ENCODE measurements at regions not wholly inside any gene's neighbourhood (a gene's known extent, or its start where the extent isn't known, plus 50 kb on each side); places are given as distances from the start of the nearest gene placed in this dataset.

DNA sequence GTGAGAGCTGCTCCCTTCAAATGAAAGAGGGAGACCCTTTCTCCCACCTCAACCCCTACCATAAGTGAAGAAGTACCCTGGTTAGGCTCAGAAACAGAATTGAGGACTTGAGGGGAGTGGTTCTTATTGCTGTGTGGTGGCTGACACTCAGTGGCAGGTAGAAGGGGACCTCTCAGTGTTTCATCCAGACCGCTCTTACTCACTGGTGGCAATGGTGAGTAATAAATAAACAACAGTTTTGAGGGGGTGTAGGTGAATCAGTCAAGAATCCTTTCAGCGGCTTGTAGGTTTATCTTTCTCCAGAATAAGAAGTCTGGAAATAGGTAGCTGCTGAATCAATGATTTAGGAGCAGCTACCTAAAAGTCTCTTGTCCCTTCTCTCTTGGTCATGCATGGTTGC lies 403.4 kb upstream of the B3GAT1 start:
- no peaks in the 10 kb centered on the region for H3K36me3 ChIP-seq
- H3K4me3 ChIP-seq (replicated peaks in 1 of 3): no peak overlapping the region
- no peak for DNase-seq
- no peaks in the 10 kb centered on the region for H3K9me3 ChIP-seq
- no peak overlapping the region for H3K27ac ChIP-seq
- no peaks in the 10 kb centered on the region for H3K27me3 ChIP-seq
- H3K4me1 ChIP-seq: no peaks in the 10 kb centered on the region
- TF ChIP-seq POLR2A (IDR thresholded peaks at IDR 0.05): no peak
- no peak for TF ChIP-seq CTCF (IDR thresholded peaks at IDR 0.05)
- intact Hi-C loops (cut with DNase I): no loop called here
- WGBS, 2 donors: 50 to 55% methylated on average over 2 of the region's 2 CpGs

DNA sequence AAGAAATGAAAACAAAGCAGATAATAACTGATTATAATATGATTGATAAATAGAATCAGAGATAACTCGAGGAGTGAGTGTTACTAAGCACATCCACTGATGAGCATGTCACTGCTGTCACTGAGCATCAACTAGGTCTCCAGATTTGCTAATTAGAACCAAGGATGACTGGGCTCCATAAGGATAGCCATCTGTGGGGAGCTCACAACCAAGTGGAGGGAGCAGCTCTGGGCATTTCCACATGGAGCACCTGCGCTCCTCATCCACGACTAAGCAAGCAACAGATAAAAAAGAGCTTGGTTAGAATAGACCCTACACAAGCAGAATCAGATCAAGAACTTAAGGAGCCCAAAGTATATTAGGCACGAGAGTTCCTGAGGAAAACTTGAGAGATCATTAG lies 396.0 kb upstream of the B3GAT1 start:
- no peaks in the 10 kb centered on the region for H3K4me1 ChIP-seq
- H3K27me3 ChIP-seq: no peaks in the 10 kb centered on the region
- TF ChIP-seq POLR2A (IDR thresholded peaks at IDR 0.05) (no peak), CTCF (IDR thresholded peaks at IDR 0.05) (no peak)
- H3K4me3 ChIP-seq (replicated peaks in 1 of 3): no peak overlapping the region
- WGBS, 2 donors: 78 to 79% methylated on average over 4 of the region's 4 CpGs
- H3K27ac ChIP-seq: no peak overlapping the region
- H3K36me3 ChIP-seq: no peaks in the 10 kb centered on the region
- intact Hi-C loops (cut with DNase I): no loop called here
- no peak for DNase-seq
- H3K9me3 ChIP-seq: no peaks in the 10 kb centered on the region

DNA sequence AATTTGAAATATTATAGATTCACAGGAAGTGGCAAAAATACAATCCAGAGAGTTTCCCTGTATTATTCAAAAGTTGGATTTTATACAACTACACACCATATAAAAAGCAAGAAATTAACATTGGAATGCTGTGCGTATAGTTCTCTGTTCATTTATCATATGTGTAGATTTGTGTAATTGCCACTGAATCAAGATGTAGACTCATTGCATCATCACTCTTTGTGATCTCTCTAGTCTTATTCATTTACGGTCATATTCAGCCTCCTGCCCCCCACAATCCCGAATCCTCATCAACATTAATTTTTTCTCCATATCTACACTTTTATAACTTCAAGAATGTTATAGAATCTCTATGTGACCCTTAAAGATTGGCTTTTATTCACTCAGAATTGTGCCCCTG lies 390.6 kb upstream of the B3GAT1 start:
- Histone ChIP-seq H3K9me3 (no peaks in the 10 kb centered on the region), H3K4me1 (no peaks in the 10 kb centered on the region), H3K27ac (no peak overlapping the region), H3K4me3 (replicated peaks in 1 of 3) (no peak overlapping the region), H3K27me3 (no peaks in the 10 kb centered on the region), H3K36me3 (no peaks in the 10 kb centered on the region)
- TF ChIP-seq POLR2A (IDR thresholded peaks at IDR 0.05) (no peak), CTCF (IDR thresholded peaks at IDR 0.05) (no peak)
- intact Hi-C loops (cut with DNase I): no loop called here
- DNase-seq: no peak
- 82 to 89% methylated on average over 3 of the region's 3 CpGs for WGBS, 2 donors

- intact Hi-C loops (cut with DNase I): no loop called here
- Histone ChIP-seq H3K4me3 (replicated peaks in 1 of 3) (no peak overlapping the region), H3K36me3 (no peaks in the 10 kb centered on the region), H3K9me3 (no peaks in the 10 kb centered on the region), H3K27me3 (no peaks in the 10 kb centered on the region), H3K4me1 (no peaks in the 10 kb centered on the region), H3K27ac (no peak overlapping the region)
- no peak for DNase-seq
- 44 to 50% methylated on average over 6 of the region's 6 CpGs for WGBS, 2 donors
- no peak for TF ChIP-seq CTCF (IDR thresholded peaks at IDR 0.05)
- TF ChIP-seq POLR2A (IDR thresholded peaks at IDR 0.05): no peak
Observed at GRCh38 chr11:134802116-134802515, 390.1 kb upstream of the B3GAT1 start.

DNA sequence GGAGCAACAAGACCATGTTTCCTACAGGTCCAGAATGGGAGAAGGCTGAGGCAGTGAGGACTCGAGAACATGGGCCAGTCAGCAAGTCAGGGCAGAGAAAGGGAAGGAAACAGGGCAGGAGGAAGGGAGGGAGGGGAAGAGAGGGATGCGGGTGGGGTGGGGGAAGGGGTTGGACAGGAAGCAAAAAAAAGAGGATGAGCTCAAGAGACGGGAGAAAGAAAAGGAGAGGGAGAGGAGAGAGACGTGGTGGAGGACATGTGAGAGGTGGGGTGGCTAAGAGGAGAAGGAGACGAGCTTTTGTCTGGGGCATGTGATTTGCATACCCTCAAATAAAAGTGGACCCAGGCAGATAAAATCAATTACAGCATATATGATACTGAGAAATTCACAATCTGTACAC lies 389.5 kb upstream of the B3GAT1 start:
- no peak for DNase-seq
- H3K9me3 ChIP-seq: no peaks in the 10 kb centered on the region
- no peak overlapping the region for H3K27ac ChIP-seq
- no peak for TF ChIP-seq CTCF (IDR thresholded peaks at IDR 0.05)
- TF ChIP-seq POLR2A (IDR thresholded peaks at IDR 0.05): no peak
- H3K4me3 ChIP-seq (replicated peaks in 1 of 3): no peak overlapping the region
- WGBS, 2 donors: 25 to 32% methylated on average over 5 of the region's 5 CpGs
- no peaks in the 10 kb centered on the region for H3K36me3 ChIP-seq
- H3K27me3 ChIP-seq: no peaks in the 10 kb centered on the region
- H3K4me1 ChIP-seq: no peaks in the 10 kb centered on the region
- intact Hi-C loops (cut with DNase I): no loop called here

All from thyroid gland (tissue), 4 donors.